Suprapubic skin (tissue), 4 donors: ENCODE measurements at regions not wholly inside any gene's neighbourhood (a gene's known extent, or its start where the extent isn't known, plus 50 kb on each side); places are given as distances from the start of the nearest gene placed in this dataset.

Source experiments
- CTCF ChIP-seq, 2 donors: fragments of 200-600 bp in 1 of 2; fragments of 450-650 bp in 1 of 2; sonication (generic) in 1 of 2; IDR thresholded peaks; one replicate each; pipeline ENCODE4 v1.5.1; 2016 to 2019; ENCODE audit warnings: antibody characterized with exemption in 2 of 2, mild to moderate bottlenecking in 1 of 2, moderate library complexity in 1 of 2
- POLR2A ChIP-seq, 2 donors: fragments of 450-650 bp; IDR thresholded peaks; one replicate each; pipeline ENCODE4 v1.6.1; 2017; ENCODE audit warnings: antibody characterized with exemption in 2 of 2, mild to moderate bottlenecking in 2 of 2, moderate library complexity in 2 of 2
- POLR2AphosphoS5 ChIP-seq, 3 donors: sonication (generic); formaldehyde crosslinking; IDR thresholded peaks; one replicate each; pipeline ENCODE4 v1.6.1; 2017; ENCODE audit warnings: antibody characterized with exemption in 3 of 3

- no peak for TF ChIP-seq POLR2A (IDR thresholded peaks at IDR 0.05)
- no peak for TF ChIP-seq CTCF (IDR thresholded peaks at IDR 0.05)
- TF ChIP-seq POLR2AphosphoS5 (IDR thresholded peaks at IDR 0.05): no peak
Observed at GRCh38 chr5:104361932-104362331, 799.3 kb upstream of the NUDT12 start.
